ENCODE measurements at regions not wholly inside any gene's neighbourhood (a gene's known extent, or its start where the extent isn't known, plus 50 kb on each side); places are given as distances from the start of the nearest gene placed in this dataset.

DNA sequence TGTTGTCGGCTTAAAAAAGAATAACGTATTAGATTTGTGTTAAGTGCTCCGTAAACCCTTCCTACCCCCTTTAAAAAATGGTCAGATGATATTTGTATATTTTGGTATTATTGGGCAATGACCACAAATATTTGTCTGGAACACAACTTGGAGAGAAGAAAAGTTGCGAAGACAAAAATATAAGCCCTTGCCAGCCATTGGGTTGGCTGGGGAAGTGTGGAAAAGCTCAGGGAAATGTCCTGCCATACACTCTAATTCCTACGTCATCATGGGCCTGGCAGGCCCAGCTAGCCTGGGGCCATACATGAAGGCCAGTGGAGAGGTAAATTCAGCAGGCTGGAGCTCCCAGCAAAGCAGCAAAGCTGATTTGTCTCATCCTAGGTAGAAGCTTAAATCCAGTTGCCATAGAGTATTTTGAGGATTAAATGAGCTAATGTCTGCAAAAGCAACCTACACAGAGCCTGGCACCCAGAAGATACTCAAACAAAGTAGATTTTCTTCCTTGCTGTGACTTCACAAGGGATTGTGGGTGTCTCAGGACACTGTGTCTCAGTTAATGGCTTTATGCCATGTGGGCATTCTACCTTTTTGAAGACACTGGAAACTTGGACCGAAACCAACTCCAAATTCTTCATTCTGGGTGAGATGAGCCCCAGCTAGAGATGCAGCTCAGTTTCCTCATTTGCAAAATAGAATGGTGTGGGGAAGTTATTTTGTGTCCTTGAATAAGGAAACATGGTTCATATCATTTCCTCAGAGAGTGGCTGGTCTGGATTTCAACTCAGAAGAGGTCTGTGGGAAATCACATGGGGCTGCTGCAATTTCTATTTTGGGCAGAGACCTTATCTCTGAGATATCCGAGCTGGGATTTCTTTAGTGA is 87.9 kb upstream of the MAP4K3 start:
- H3K27ac ChIP-seq (ENCODE audit: low read length), result no peak overlapping the region
- H3K4me3 ChIP-seq (ENCODE audit: low read depth in 1 of 2, low read length in 2 of 2), result no peak overlapping the region
- peaks cover 3 to 9% of the 10 kb centered on the region in 2 donors for H3K4me1 ChIP-seq (ENCODE audit: control insufficient read depth in 1 of 2, insufficient read depth in 2 of 2, low read length in 2 of 2)
- no peaks in the 10 kb centered on the region for H3K27me3 ChIP-seq (ENCODE audit: low read depth, low read length)
- peaks cover 0 to 3% of the 10 kb centered on the region in 2 donors for H3K9me3 ChIP-seq (ENCODE audit: control insufficient read depth in 1 of 2, low read length in 2 of 2)
- no peaks in the 10 kb centered on the region for H3K36me3 ChIP-seq (ENCODE audit: control insufficient read depth in 1 of 2, insufficient read depth in 2 of 2, low read length in 2 of 2)

GRCh38 chr2:39525636-39526412 is 88.7 kb upstream of the MAP4K3 start:
- no peak overlapping the region for H3K4me3 ChIP-seq (ENCODE audit: low read depth in 1 of 2, low read length in 2 of 2)
- H3K27ac ChIP-seq (ENCODE audit: low read length), result no peak overlapping the region
- peaks cover 0 to 3% of the 10 kb centered on the region in 2 donors for H3K9me3 ChIP-seq (ENCODE audit: control insufficient read depth in 1 of 2, low read length in 2 of 2)
- H3K4me1 ChIP-seq (ENCODE audit: control insufficient read depth in 1 of 2, insufficient read depth in 2 of 2, low read length in 2 of 2), result peaks cover 3 to 9% of the 10 kb centered on the region in 2 donors
- no peaks in the 10 kb centered on the region for H3K36me3 ChIP-seq (ENCODE audit: control insufficient read depth in 1 of 2, insufficient read depth in 2 of 2, low read length in 2 of 2)
- H3K27me3 ChIP-seq (ENCODE audit: low read depth, low read length), result no peaks in the 10 kb centered on the region

- Histone ChIP-seq H3K36me3 (ENCODE audit: control insufficient read depth in 1 of 2, insufficient read depth in 2 of 2, low read length in 2 of 2) (no peaks in the 10 kb centered on the region), H3K27me3 (ENCODE audit: low read depth, low read length) (no peaks in the 10 kb centered on the region), H3K9me3 (ENCODE audit: control insufficient read depth in 1 of 2, low read length in 2 of 2) (no peaks in the 10 kb centered on the region), H3K27ac (ENCODE audit: low read length) (no peak overlapping the region), H3K4me3 (ENCODE audit: low read depth in 1 of 2, low read length in 2 of 2) (no peak overlapping the region), H3K4me1 (ENCODE audit: control insufficient read depth in 1 of 2, insufficient read depth in 2 of 2, low read length in 2 of 2) (peaks cover 0 to 9% of the 10 kb centered on the region in 2 donors)
Observed at GRCh38 chr2:39528701-39529100, 91.6 kb upstream of the MAP4K3 start.

DNA sequence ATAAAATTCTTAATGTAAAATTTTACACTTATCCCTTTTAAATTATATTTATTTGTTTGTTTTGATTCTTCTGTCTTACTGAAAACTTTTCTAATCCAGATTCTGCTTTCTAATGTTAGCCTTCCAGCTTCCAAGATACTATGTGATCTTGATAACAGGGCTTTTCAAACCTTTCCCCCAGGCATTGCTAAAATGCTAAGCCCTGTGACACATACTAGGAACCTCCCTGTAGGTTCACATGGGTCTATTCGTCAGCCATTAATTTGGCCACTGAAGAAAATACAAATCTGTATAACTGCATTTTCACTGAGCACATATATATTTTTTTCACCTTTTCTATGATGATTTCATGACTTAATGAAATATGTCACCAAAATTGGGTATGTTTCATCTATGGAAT is 92.8 kb upstream of the MAP4K3 start:
- H3K4me1 ChIP-seq (ENCODE audit: control insufficient read depth in 1 of 2, insufficient read depth in 2 of 2, low read length in 2 of 2), result peaks cover 0 to 4% of the 10 kb centered on the region in 2 donors
- H3K27ac ChIP-seq (ENCODE audit: low read length), result no peak overlapping the region
- no peaks in the 10 kb centered on the region for H3K36me3 ChIP-seq (ENCODE audit: control insufficient read depth in 1 of 2, insufficient read depth in 2 of 2, low read length in 2 of 2)
- no peaks in the 10 kb centered on the region for H3K27me3 ChIP-seq (ENCODE audit: low read depth, low read length)
- H3K9me3 ChIP-seq (ENCODE audit: control insufficient read depth in 1 of 2, low read length in 2 of 2), result no peaks in the 10 kb centered on the region
- H3K4me3 ChIP-seq (ENCODE audit: low read depth in 1 of 2, low read length in 2 of 2), result no peak overlapping the region

DNA sequence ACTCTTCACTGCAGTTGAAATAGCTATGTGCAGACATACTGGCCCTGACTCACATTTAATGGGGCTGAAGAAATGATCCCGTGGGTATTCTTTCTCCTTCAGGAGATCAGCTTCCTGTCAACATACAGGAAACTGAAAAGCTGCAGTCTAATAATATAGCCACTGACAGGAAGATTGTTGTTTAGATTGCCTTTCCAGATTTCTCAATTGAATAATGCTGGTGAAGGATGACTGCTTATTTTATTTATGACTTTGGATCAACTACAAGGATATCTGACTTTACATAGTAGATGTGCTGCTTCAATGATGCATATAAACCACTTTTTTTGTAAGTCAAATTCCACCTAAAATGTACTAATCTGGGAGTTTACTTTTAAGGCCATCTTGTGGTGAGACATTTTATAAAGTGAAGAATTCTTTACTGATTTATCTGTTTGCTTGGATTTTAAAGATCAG is 93.4 kb upstream of the MAP4K3 start:
- Histone ChIP-seq H3K27ac (ENCODE audit: low read length) (no peak overlapping the region), H3K9me3 (ENCODE audit: control insufficient read depth in 1 of 2, low read length in 2 of 2) (no peaks in the 10 kb centered on the region), H3K27me3 (ENCODE audit: low read depth, low read length) (no peaks in the 10 kb centered on the region), H3K36me3 (ENCODE audit: control insufficient read depth in 1 of 2, insufficient read depth in 2 of 2, low read length in 2 of 2) (no peaks in the 10 kb centered on the region), H3K4me1 (ENCODE audit: control insufficient read depth in 1 of 2, insufficient read depth in 2 of 2, low read length in 2 of 2) (no peaks in the 10 kb centered on the region), H3K4me3 (ENCODE audit: low read depth in 1 of 2, low read length in 2 of 2) (no peak overlapping the region)

DNA sequence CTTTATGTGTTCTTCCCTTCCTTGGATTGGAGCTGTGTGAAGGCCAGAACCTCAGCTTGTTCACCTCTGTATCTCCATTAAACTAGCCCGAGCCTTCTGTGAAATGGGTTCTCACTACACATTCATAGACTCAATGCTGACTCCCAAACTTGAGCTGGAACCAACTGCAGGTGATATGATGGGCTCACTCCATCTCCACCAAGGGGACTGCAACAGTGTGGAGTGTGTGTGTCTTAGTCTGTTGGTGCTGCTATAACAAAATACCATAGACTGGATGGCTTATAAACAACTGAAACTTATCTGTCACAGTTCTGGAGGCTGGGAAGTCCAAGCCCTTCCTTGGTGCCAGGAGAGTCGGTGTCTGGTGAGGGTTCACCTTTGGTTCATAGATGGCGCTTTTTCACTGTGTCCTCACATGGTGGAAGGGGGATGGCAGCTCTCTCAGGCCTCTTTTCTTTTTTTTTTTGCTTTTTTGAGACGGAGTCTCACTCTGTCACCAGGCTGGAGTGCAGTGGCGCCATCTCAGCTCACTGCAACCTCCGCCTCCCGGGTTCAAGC is 94.2 kb upstream of the MAP4K3 start:
- no peak overlapping the region for H3K27ac ChIP-seq (ENCODE audit: low read length)
- no peaks in the 10 kb centered on the region for H3K27me3 ChIP-seq (ENCODE audit: low read depth, low read length)
- no peaks in the 10 kb centered on the region for H3K4me1 ChIP-seq (ENCODE audit: control insufficient read depth in 1 of 2, insufficient read depth in 2 of 2, low read length in 2 of 2)
- no peaks in the 10 kb centered on the region for H3K36me3 ChIP-seq (ENCODE audit: control insufficient read depth in 1 of 2, insufficient read depth in 2 of 2, low read length in 2 of 2)
- no peak overlapping the region for H3K4me3 ChIP-seq (ENCODE audit: low read depth in 1 of 2, low read length in 2 of 2)
- H3K9me3 ChIP-seq (ENCODE audit: control insufficient read depth in 1 of 2, low read length in 2 of 2), result no peaks in the 10 kb centered on the region

DNA sequence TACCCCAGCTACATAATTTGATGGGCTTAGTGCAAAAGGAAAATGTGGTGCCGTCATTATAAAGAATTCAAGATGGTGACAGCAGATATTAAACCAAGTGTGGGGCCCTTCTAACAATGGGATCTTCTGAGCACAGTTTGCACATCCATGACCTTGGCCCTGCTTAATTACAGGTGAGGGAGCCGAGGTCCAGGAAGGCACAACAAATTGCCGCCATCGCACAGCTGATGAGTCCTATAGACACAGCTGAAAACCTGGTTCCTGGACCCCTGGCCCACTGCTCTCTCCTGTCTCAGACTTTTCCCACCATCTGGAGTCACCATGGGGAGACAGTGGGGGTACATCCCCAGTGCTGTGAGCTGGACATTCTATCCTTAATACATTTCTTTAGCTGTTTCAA is 95.8 kb upstream of the MAP4K3 start:
- Histone ChIP-seq H3K27ac (ENCODE audit: low read length) (no peak overlapping the region), H3K4me1 (ENCODE audit: control insufficient read depth in 1 of 2, insufficient read depth in 2 of 2, low read length in 2 of 2) (no peaks in the 10 kb centered on the region), H3K27me3 (ENCODE audit: low read depth, low read length) (no peaks in the 10 kb centered on the region), H3K9me3 (ENCODE audit: control insufficient read depth in 1 of 2, low read length in 2 of 2) (no peaks in the 10 kb centered on the region), H3K36me3 (ENCODE audit: control insufficient read depth in 1 of 2, insufficient read depth in 2 of 2, low read length in 2 of 2) (no peaks in the 10 kb centered on the region), H3K4me3 (ENCODE audit: low read depth in 1 of 2, low read length in 2 of 2) (no peak overlapping the region)

DNA sequence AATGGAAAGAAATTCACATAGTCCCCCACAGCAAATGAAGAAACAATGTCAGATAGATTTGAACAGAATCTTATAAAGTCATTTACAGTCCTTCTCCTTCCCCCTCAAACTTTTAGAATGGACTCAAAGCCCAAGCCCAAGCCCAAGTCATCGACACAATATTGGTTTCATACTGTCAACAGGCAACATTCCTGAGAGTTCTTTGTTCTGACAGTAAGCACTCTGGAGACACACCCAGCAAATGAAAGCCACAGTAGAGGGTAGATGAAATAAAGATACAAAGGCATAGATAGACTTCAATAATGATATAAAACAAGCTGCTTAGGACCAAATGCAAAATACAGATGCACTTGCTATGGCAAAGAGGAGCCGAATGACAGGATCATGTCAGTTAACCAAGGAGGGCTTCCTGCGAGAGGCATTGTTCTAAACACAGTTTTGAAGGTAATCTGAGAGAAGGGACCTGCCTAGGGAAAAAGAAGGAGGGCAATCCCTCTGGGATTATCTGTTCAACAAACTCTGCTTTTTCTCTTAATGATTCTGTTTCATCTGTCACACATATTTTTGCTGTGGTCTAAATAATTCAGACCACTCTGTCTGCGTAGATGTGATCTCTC is 97.1 kb upstream of the MAP4K3 start:
- no peak overlapping the region for H3K27ac ChIP-seq (ENCODE audit: low read length)
- no peak overlapping the region for H3K4me3 ChIP-seq (ENCODE audit: low read depth in 1 of 2, low read length in 2 of 2)
- H3K27me3 ChIP-seq (ENCODE audit: low read depth, low read length), result no peaks in the 10 kb centered on the region
- H3K36me3 ChIP-seq (ENCODE audit: control insufficient read depth in 1 of 2, insufficient read depth in 2 of 2, low read length in 2 of 2), result no peaks in the 10 kb centered on the region
- no peaks in the 10 kb centered on the region for H3K9me3 ChIP-seq (ENCODE audit: control insufficient read depth in 1 of 2, low read length in 2 of 2)
- H3K4me1 ChIP-seq (ENCODE audit: control insufficient read depth in 1 of 2, insufficient read depth in 2 of 2, low read length in 2 of 2), result no peaks in the 10 kb centered on the region

GRCh38 chr2:39535636-39536185 is 98.6 kb upstream of the MAP4K3 start:
- Histone ChIP-seq H3K27ac (ENCODE audit: low read length) (no peak overlapping the region), H3K36me3 (ENCODE audit: control insufficient read depth in 1 of 2, insufficient read depth in 2 of 2, low read length in 2 of 2) (no peaks in the 10 kb centered on the region), H3K4me3 (ENCODE audit: low read depth in 1 of 2, low read length in 2 of 2) (no peak overlapping the region), H3K4me1 (ENCODE audit: control insufficient read depth in 1 of 2, insufficient read depth in 2 of 2, low read length in 2 of 2) (no peaks in the 10 kb centered on the region), H3K27me3 (ENCODE audit: low read depth, low read length) (no peaks in the 10 kb centered on the region), H3K9me3 (ENCODE audit: control insufficient read depth in 1 of 2, low read length in 2 of 2) (no peaks in the 10 kb centered on the region)

GRCh38 chr2:39537150-39537549 is 100.1 kb upstream of the MAP4K3 start:
- no peaks in the 10 kb centered on the region for H3K9me3 ChIP-seq (ENCODE audit: control insufficient read depth in 1 of 2, low read length in 2 of 2)
- H3K27ac ChIP-seq (ENCODE audit: low read length), result no peak overlapping the region
- H3K36me3 ChIP-seq (ENCODE audit: control insufficient read depth in 1 of 2, insufficient read depth in 2 of 2, low read length in 2 of 2), result no peaks in the 10 kb centered on the region
- no peaks in the 10 kb centered on the region for H3K4me1 ChIP-seq (ENCODE audit: control insufficient read depth in 1 of 2, insufficient read depth in 2 of 2, low read length in 2 of 2)
- H3K4me3 ChIP-seq (ENCODE audit: low read depth in 1 of 2, low read length in 2 of 2), result no peak overlapping the region
- H3K27me3 ChIP-seq (ENCODE audit: low read depth, low read length), result no peaks in the 10 kb centered on the region

- Histone ChIP-seq H3K4me3 (ENCODE audit: low read depth in 1 of 2, low read length in 2 of 2) (no peak overlapping the region), H3K9me3 (ENCODE audit: control insufficient read depth in 1 of 2, low read length in 2 of 2) (no peaks in the 10 kb centered on the region), H3K27ac (ENCODE audit: low read length) (no peak overlapping the region), H3K36me3 (ENCODE audit: control insufficient read depth in 1 of 2, insufficient read depth in 2 of 2, low read length in 2 of 2) (no peaks in the 10 kb centered on the region), H3K27me3 (ENCODE audit: low read depth, low read length) (no peaks in the 10 kb centered on the region), H3K4me1 (ENCODE audit: control insufficient read depth in 1 of 2, insufficient read depth in 2 of 2, low read length in 2 of 2) (no peaks in the 10 kb centered on the region)
Observed at GRCh38 chr2:39538718-39539117, 101.6 kb upstream of the MAP4K3 start.

Measured in muscle layer of duodenum (tissue), 2 donors.